ENCODE measurements at regions not wholly inside any gene's neighbourhood (a gene's known extent, or its start where the extent isn't known, plus 50 kb on each side); places are given as distances from the start of the nearest gene placed in this dataset.

GRCh38 chr5:54772231-54772630 lies 213.2 kb downstream of the ESM1 start:
- no peak for DNase-seq (ENCODE audit: low read depth in 2 of 2)

GRCh38 chr5:54769746-54770145 lies 215.6 kb downstream of the ESM1 start:
- DNase-seq (ENCODE audit: low read depth in 2 of 2): no peak

- no peak for DNase-seq (ENCODE audit: low read depth in 2 of 2)
Observed at GRCh38 chr5:54769072-54769471, 216.3 kb downstream of the ESM1 start.

GRCh38 chr5:54766748-54767147 lies 218.6 kb downstream of the ESM1 start:
- DNase-seq (ENCODE audit: low read depth in 2 of 2): no peak

- no peak for DNase-seq (ENCODE audit: low read depth in 2 of 2)
Observed at GRCh38 chr5:54765165-54766028, 220.0 kb downstream of the ESM1 start.

GRCh38 chr5:54764102-54765090 lies 221.0 kb downstream of the ESM1 start:
- no peak for DNase-seq (ENCODE audit: low read depth in 2 of 2)

GRCh38 chr5:54761213-54761701 lies 224.1 kb downstream of the ESM1 start:
- DNase-seq (ENCODE audit: low read depth in 2 of 2): no peak

GRCh38 chr5:54760182-54760935 lies 225.0 kb downstream of the ESM1 start:
- no peak for DNase-seq (ENCODE audit: low read depth in 2 of 2)

GRCh38 chr5:54758038-54758437 lies 227.4 kb downstream of the ESM1 start:
- DNase-seq (ENCODE audit: low read depth in 2 of 2): no peak

- DNase-seq (ENCODE audit: low read depth in 2 of 2): no peak
Observed at GRCh38 chr5:54757541-54757940, 227.9 kb downstream of the ESM1 start.

GRCh38 chr5:54756796-54757402 lies 228.5 kb downstream of the ESM1 start:
- DNase-seq (ENCODE audit: low read depth in 2 of 2): no peak

GRCh38 chr5:54756301-54756700 lies 229.1 kb downstream of the ESM1 start:
- DNase-seq (ENCODE audit: low read depth in 2 of 2): no peak

- no peak for DNase-seq (ENCODE audit: low read depth in 2 of 2)
Observed at GRCh38 chr5:54754878-54755277, 230.5 kb downstream of the ESM1 start.

- no peak for DNase-seq (ENCODE audit: low read depth in 2 of 2)
Observed at GRCh38 chr5:54754420-54754819, 231.0 kb downstream of the ESM1 start.

GRCh38 chr5:54753753-54754152 lies 231.6 kb downstream of the ESM1 start:
- no peak for DNase-seq (ENCODE audit: low read depth in 2 of 2)

GRCh38 chr5:54753034-54753433 lies 232.4 kb downstream of the ESM1 start:
- no peak for DNase-seq (ENCODE audit: low read depth in 2 of 2)

GRCh38 chr5:54748527-54748926 lies 231.0 kb downstream of the SNX18 start:
- no peak for DNase-seq (ENCODE audit: low read depth in 2 of 2)

GRCh38 chr5:54746777-54747398 lies 229.3 kb downstream of the SNX18 start:
- DNase-seq (ENCODE audit: low read depth in 2 of 2): no peak

GRCh38 chr5:54746346-54746745 lies 228.8 kb downstream of the SNX18 start:
- DNase-seq (ENCODE audit: low read depth in 2 of 2): no peak

GRCh38 chr5:54745599-54745998 lies 228.0 kb downstream of the SNX18 start:
- no peak for DNase-seq (ENCODE audit: low read depth in 2 of 2)

Data from stimulated activated CD4-positive, alpha-beta T cell treated with anti-CD3 and anti-CD28 coated beads, Interleukin-1b, Interleukin-23, amount 100 ng/mL, for 1 hour (primary cell).